ENCODE measurements at regions not wholly inside any gene's neighbourhood (a gene's known extent, or its start where the extent isn't known, plus 50 kb on each side); places are given as distances from the start of the nearest gene placed in this dataset.
A peak's percentile ranks its signal among the peaks of the same experiment; 100 is the strongest.

DNA sequence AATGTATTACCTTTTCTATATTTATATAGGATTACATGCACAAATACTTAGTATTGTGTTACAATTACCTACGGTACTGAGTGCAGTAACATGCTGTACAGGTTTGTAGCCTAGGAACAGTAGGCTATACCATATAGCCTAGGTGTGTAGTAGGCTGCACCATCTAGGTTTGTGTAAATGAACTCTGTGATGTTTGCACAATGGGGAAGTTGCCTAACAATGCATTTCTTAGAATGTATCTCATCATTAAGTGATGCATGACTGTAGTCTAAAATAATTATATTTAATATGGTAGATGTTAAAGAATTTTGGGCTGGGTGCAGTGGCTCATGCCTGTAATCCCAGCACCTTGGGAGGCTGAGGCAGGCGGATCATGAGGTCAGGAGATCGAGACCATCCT is 281.0 kb downstream of the KLF13 start:
- Histone ChIP-seq H4K8ac (ENCODE audit: low read depth, low read length) (no peak overlapping the region), H3K9ac (ENCODE audit: low read depth, low read length, poor library complexity) (no peak overlapping the region), H3K14ac (ENCODE audit: low read length) (no peak overlapping the region), H3K4me2 (ENCODE audit: insufficient read depth, low read length, poor library complexity, severe bottlenecking) (no peak overlapping the region), H2BK12ac (ENCODE audit: low read length) (no peak overlapping the region), H3K23ac (ENCODE audit: low read depth, low read length, poor library complexity) (no peak overlapping the region), H3K36me3 (replicated peaks in 1 of 2; ENCODE audit: control insufficient read depth in 2 of 2, insufficient read depth in 2 of 2, low read length in 2 of 2) (no peaks in the 10 kb centered on the region), H3K4me3 (ENCODE audit: low read length in 2 of 2) (no peak overlapping the region), H3K4me1 (ENCODE audit: control insufficient read depth in 2 of 2, insufficient read depth in 1 of 2, low read depth in 1 of 2, low read length in 2 of 2) (peaks cover 0 to 8% of the 10 kb centered on the region in 2 donors), H3K4ac (ENCODE audit: low read length) (no peak overlapping the region), H4K91ac (ENCODE audit: low read depth, low read length, poor library complexity) (no peak overlapping the region), H3K18ac (ENCODE audit: low read length) (no peak overlapping the region), H2BK5ac (ENCODE audit: low read length) (no peak overlapping the region), H3K9me3 (replicated peaks in 1 of 2; ENCODE audit: control insufficient read depth in 2 of 2, insufficient read depth in 1 of 2, low read depth in 1 of 2, low read length in 2 of 2) (no peaks in the 10 kb centered on the region), H3K27ac (replicated peaks; ENCODE audit: low read length) (no peak overlapping the region), H2BK120ac (ENCODE audit: low read depth, low read length) (no peak overlapping the region), H2BK15ac (ENCODE audit: low read length) (no peak overlapping the region), H2AK5ac (ENCODE audit: low read depth, low read length) (no peak overlapping the region), H3K27me3 (ENCODE audit: control insufficient read depth in 3 of 3, insufficient read depth in 3 of 3, low read depth in 1 of 3, low read length in 3 of 3) (no peaks in the 10 kb centered on the region), H2AFZ (ENCODE audit: low read length) (no peak overlapping the region), H3K79me1 (ENCODE audit: low read depth, low read length) (no peaks in the 10 kb centered on the region)
- no peak for DNase-seq (ENCODE audit: low spot score)
- no CpG with 5 or more reads among the region's 3 CpGs for WGBS, 2 donors (ENCODE audit: extremely low coverage in 2 of 2, insufficient read length in 2 of 2, insufficient replicate concordance in 1 of 2)

DNA sequence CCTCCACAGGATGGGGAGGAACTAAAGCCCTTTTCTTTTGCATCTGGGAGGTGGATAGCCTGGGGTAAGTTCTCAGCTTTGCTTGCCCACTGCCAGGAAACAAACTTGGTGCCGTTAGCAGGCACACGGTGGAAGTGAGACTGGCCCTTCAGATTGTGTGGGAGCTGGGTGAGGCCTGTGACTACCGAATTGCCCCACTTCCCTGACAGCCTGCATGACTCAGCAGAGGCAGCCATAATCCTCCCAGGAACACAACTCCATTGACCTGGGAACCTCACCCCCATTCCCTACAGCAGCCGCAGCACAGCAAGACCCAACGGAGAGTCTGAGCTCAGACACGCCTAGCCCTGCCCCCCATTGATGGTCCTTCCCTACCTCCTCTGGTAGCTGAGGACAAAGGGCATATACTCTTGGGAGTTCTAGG is 282.6 kb downstream of the KLF13 start:
- Histone ChIP-seq H3K27me3 (ENCODE audit: control insufficient read depth in 3 of 3, insufficient read depth in 3 of 3, low read depth in 1 of 3, low read length in 3 of 3) (no peaks in the 10 kb centered on the region), H2BK15ac (ENCODE audit: low read length) (no peak overlapping the region), H2AFZ (ENCODE audit: low read length) (no peak overlapping the region), H3K9me3 (replicated peaks in 1 of 2; ENCODE audit: control insufficient read depth in 2 of 2, insufficient read depth in 1 of 2, low read depth in 1 of 2, low read length in 2 of 2) (no peaks in the 10 kb centered on the region), H3K4me1 (ENCODE audit: control insufficient read depth in 2 of 2, insufficient read depth in 1 of 2, low read depth in 1 of 2, low read length in 2 of 2) (peaks cover 0 to 8% of the 10 kb centered on the region in 2 donors), H2BK120ac (ENCODE audit: low read depth, low read length) (no peak overlapping the region), H3K36me3 (replicated peaks in 1 of 2; ENCODE audit: control insufficient read depth in 2 of 2, insufficient read depth in 2 of 2, low read length in 2 of 2) (no peaks in the 10 kb centered on the region), H2AK5ac (ENCODE audit: low read depth, low read length) (no peak overlapping the region), H3K9ac (ENCODE audit: low read depth, low read length, poor library complexity) (no peak overlapping the region), H3K18ac (ENCODE audit: low read length) (peak overlapping the region; percentile 39), H3K4ac (ENCODE audit: low read length) (no peak overlapping the region), H3K4me3 (ENCODE audit: low read length in 2 of 2) (no peak overlapping the region), H4K91ac (ENCODE audit: low read depth, low read length, poor library complexity) (no peak overlapping the region), H3K79me1 (ENCODE audit: low read depth, low read length) (no peaks in the 10 kb centered on the region), H3K23ac (ENCODE audit: low read depth, low read length, poor library complexity) (no peak overlapping the region), H3K14ac (ENCODE audit: low read length) (no peak overlapping the region), H2BK12ac (ENCODE audit: low read length) (no peak overlapping the region), H2BK5ac (ENCODE audit: low read length) (no peak overlapping the region), H4K8ac (ENCODE audit: low read depth, low read length) (no peak overlapping the region), H3K4me2 (ENCODE audit: insufficient read depth, low read length, poor library complexity, severe bottlenecking) (no peak overlapping the region), H3K27ac (replicated peaks; ENCODE audit: low read length) (no peak overlapping the region)
- no peak for DNase-seq (ENCODE audit: low spot score)
- no CpG with 5 or more reads among the region's 6 CpGs for WGBS, 2 donors (ENCODE audit: extremely low coverage in 2 of 2, insufficient read length in 2 of 2, insufficient replicate concordance in 1 of 2)

DNA sequence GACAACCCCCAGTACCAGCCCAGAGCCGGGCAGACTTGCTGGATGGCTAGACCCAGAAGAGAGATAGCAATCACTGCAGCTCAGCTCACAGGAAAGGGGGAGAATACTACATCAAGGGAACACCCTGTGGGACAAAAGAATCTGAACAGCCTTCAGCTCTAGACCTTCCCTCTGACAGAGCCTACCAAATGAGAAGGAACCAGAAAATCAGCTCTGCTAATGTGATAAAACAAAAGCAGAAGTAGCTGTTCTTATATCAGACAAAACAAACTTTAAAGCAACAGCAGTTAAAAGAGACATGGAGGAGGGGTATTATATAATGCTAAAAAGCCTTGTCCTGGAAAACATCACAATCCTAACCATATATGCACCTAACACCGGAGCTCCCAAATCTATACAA is 283.3 kb downstream of the KLF13 start:
- Histone ChIP-seq H2BK15ac (ENCODE audit: low read length) (no peak overlapping the region), H3K4me2 (ENCODE audit: insufficient read depth, low read length, poor library complexity, severe bottlenecking) (no peak overlapping the region), H4K8ac (ENCODE audit: low read depth, low read length) (no peak overlapping the region), H3K4ac (ENCODE audit: low read length) (no peak overlapping the region), H4K91ac (ENCODE audit: low read depth, low read length, poor library complexity) (no peak overlapping the region), H3K27ac (replicated peaks; ENCODE audit: low read length) (no peak overlapping the region), H3K27me3 (ENCODE audit: control insufficient read depth in 3 of 3, insufficient read depth in 3 of 3, low read depth in 1 of 3, low read length in 3 of 3) (no peaks in the 10 kb centered on the region), H2BK120ac (ENCODE audit: low read depth, low read length) (no peak overlapping the region), H3K23ac (ENCODE audit: low read depth, low read length, poor library complexity) (no peak overlapping the region), H2BK5ac (ENCODE audit: low read length) (no peak overlapping the region), H3K4me1 (ENCODE audit: control insufficient read depth in 2 of 2, insufficient read depth in 1 of 2, low read depth in 1 of 2, low read length in 2 of 2) (peaks cover 0 to 8% of the 10 kb centered on the region in 2 donors), H2AFZ (ENCODE audit: low read length) (no peak overlapping the region), H3K18ac (ENCODE audit: low read length) (no peak overlapping the region), H3K9me3 (replicated peaks in 1 of 2; ENCODE audit: control insufficient read depth in 2 of 2, insufficient read depth in 1 of 2, low read depth in 1 of 2, low read length in 2 of 2) (no peaks in the 10 kb centered on the region), H2AK5ac (ENCODE audit: low read depth, low read length) (no peak overlapping the region), H3K4me3 (ENCODE audit: low read length in 2 of 2) (no peak overlapping the region), H3K9ac (ENCODE audit: low read depth, low read length, poor library complexity) (no peak overlapping the region), H2BK12ac (ENCODE audit: low read length) (no peak overlapping the region), H3K14ac (ENCODE audit: low read length) (no peak overlapping the region), H3K79me1 (ENCODE audit: low read depth, low read length) (no peaks in the 10 kb centered on the region), H3K36me3 (replicated peaks in 1 of 2; ENCODE audit: control insufficient read depth in 2 of 2, insufficient read depth in 2 of 2, low read length in 2 of 2) (no peaks in the 10 kb centered on the region)
- no peak for DNase-seq (ENCODE audit: low spot score)
- WGBS, 2 donors (ENCODE audit: extremely low coverage in 2 of 2, insufficient read length in 2 of 2, insufficient replicate concordance in 1 of 2), result no CpG with 5 or more reads among the region's 2 CpGs

DNA sequence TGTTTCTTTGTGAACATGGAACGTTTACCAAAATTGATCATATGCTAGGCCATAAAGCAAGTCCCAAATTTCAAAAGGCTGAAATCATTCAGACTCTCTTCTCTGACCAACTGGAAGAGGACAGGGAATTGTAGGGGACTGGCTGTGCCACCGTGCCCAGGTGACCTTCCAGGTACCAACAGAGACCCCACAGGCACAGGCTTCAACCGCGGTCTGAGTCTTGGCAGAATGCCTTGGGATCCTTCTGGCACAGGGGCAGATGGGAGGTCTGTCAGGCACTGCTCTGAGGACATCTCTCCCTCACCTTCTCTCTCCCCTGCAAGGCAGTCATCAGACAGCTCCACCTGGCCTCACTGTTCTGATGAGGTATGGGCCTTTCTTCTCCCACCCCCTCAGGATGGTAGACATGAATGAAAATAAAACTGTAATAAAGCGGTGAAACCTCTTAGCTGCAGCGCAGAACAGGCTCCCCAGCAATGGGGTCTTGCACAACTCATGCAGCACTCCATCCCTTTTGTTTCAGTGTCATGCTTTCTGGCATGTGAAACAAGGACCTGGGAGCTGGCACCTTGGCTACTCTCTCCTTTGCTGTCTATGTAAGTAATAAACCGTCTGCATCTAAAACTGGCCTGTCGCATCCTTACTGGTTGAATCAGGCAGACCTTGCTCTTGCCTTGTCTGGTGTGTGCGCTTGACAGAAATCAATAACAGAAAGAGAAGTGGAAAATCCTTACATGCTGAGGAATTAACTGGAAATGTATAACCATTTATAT is 289.2 kb downstream of the KLF13 start:
- Histone ChIP-seq H4K91ac (ENCODE audit: low read depth, low read length, poor library complexity) (no peak overlapping the region), H2BK120ac (ENCODE audit: low read depth, low read length) (no peak overlapping the region), H2AFZ (ENCODE audit: low read length) (no peak overlapping the region), H3K4me1 (ENCODE audit: control insufficient read depth in 2 of 2, insufficient read depth in 1 of 2, low read depth in 1 of 2, low read length in 2 of 2) (no peaks in the 10 kb centered on the region), H3K27me3 (ENCODE audit: control insufficient read depth in 3 of 3, insufficient read depth in 3 of 3, low read depth in 1 of 3, low read length in 3 of 3) (no peaks in the 10 kb centered on the region), H3K18ac (ENCODE audit: low read length) (peak overlapping the region; percentile 18), H3K4me2 (ENCODE audit: insufficient read depth, low read length, poor library complexity, severe bottlenecking) (no peak overlapping the region), H3K14ac (ENCODE audit: low read length) (no peak overlapping the region), H3K9ac (ENCODE audit: low read depth, low read length, poor library complexity) (no peak overlapping the region), H3K79me1 (ENCODE audit: low read depth, low read length) (no peaks in the 10 kb centered on the region), H3K4me3 (ENCODE audit: low read length in 2 of 2) (no peak overlapping the region), H2BK15ac (ENCODE audit: low read length) (no peak overlapping the region), H2BK5ac (ENCODE audit: low read length) (no peak overlapping the region), H3K27ac (replicated peaks; ENCODE audit: low read length) (no peak overlapping the region), H2BK12ac (ENCODE audit: low read length) (no peak overlapping the region), H2AK5ac (ENCODE audit: low read depth, low read length) (no peak overlapping the region), H4K8ac (ENCODE audit: low read depth, low read length) (no peak overlapping the region), H3K4ac (ENCODE audit: low read length) (no peak overlapping the region), H3K23ac (ENCODE audit: low read depth, low read length, poor library complexity) (no peak overlapping the region), H3K36me3 (replicated peaks in 1 of 2; ENCODE audit: control insufficient read depth in 2 of 2, insufficient read depth in 2 of 2, low read length in 2 of 2) (no peaks in the 10 kb centered on the region), H3K9me3 (replicated peaks in 1 of 2; ENCODE audit: control insufficient read depth in 2 of 2, insufficient read depth in 1 of 2, low read depth in 1 of 2, low read length in 2 of 2) (no peaks in the 10 kb centered on the region)
- no peak for DNase-seq (ENCODE audit: low spot score)
- WGBS, 2 donors (ENCODE audit: extremely low coverage in 2 of 2, insufficient read length in 2 of 2, insufficient replicate concordance in 1 of 2), result no CpG with 5 or more reads among the region's 9 CpGs
